Caco-2 (cell line): ENCODE measurements at regions not wholly inside any gene's neighbourhood (a gene's known extent, or its start where the extent isn't known, plus 50 kb on each side); places are given as distances from the start of the nearest gene placed in this dataset.
"Not testable (repeated sequence)": the region's sequence is repeated elsewhere in the genome, so short reads cannot be mapped to it uniquely, and the experiment has no call there.

Experiments used
- BruUV-seq: library from RNA; stranded (reverse); fragments of 400-500 nt; replicated peaks from 2 replicates; lab custom pipeline; 2021; lab: Mats Ljungman, UMichigan
- CTCF ChIA-PET: fragments of 300-600 bp; sonication (Branson Sonifier 250); formaldehyde crosslinking; loops from one replicate; lab custom pipeline; 2022; ENCODE audit warnings: antibody characterized with exemption; lab: Charles Lee
- POLR2A ChIA-PET: fragments of 300-600 bp; sonication (Branson Sonifier 250); formaldehyde crosslinking; loops from one replicate; lab custom pipeline; 2022; ENCODE audit warnings: antibody characterized with exemption; lab: Charles Lee
- DNase-seq, 2 experiments: peaks; one replicate each; pipeline versions ENCODE4 v3.0.0 to v3.0.0-alpha.2; 2020 to 2022
- H3K27me3 ChIP-seq: replicated peaks from 2 replicates; pipeline ENCODE4 v1.6.0; 2011; ENCODE audit warnings: low read length; ENCODE audit not compliant: control insufficient read depth, insufficient read depth
- H3K36me3 ChIP-seq: 2 replicates; pipeline ENCODE4 v1.5.1; 2011; ENCODE audit warnings: low read length; ENCODE audit not compliant: control insufficient read depth, insufficient read depth
- H3K4me1 ChIP-seq: fragments of 250-450 bp; sonication (Bioruptor Pico); 2 replicates; pipeline ENCODE4 v1.5.1; 2020; ENCODE audit warnings: mild to moderate bottlenecking
- H3K4me3 ChIP-seq: 2 replicates; pipeline ENCODE4 v1.5.1; 2011; ENCODE audit warnings: low read depth, mild to moderate bottlenecking, control low read depth, low read length
- H3K9me3 ChIP-seq: fragments of 250-450 bp; sonication (Bioruptor Pico); 2 replicates; pipeline ENCODE4 v1.5.1; 2020; ENCODE audit warnings: mild to moderate bottlenecking, moderate library complexity
- H3K27ac Mint-ChIP-seq: one replicate; pipeline ENCODE4 v1.8.0; 2022; ENCODE audit warnings: mixed read lengths; ENCODE audit not compliant: unreplicated experiment
- H3K27me3 Mint-ChIP-seq: one replicate; pipeline ENCODE4 v1.8.0; 2022; ENCODE audit warnings: mixed read lengths; ENCODE audit not compliant: insufficient read depth, unreplicated experiment
- H3K36me3 Mint-ChIP-seq: one replicate; pipeline ENCODE4 v1.8.0; 2022; ENCODE audit warnings: mild to moderate bottlenecking, mixed read lengths; ENCODE audit not compliant: insufficient read depth, unreplicated experiment
- H3K4me1 Mint-ChIP-seq: one replicate; pipeline ENCODE4 v1.8.0; 2022; ENCODE audit warnings: low read depth, mixed read lengths; ENCODE audit not compliant: unreplicated experiment
- H3K4me3 Mint-ChIP-seq: one replicate; pipeline ENCODE4 v1.8.0; 2022; ENCODE audit warnings: mild to moderate bottlenecking, moderate library complexity, mixed read lengths; ENCODE audit not compliant: unreplicated experiment
- H3K9me3 Mint-ChIP-seq: one replicate; pipeline ENCODE4 v1.8.0; 2022; ENCODE audit warnings: mixed read lengths; ENCODE audit not compliant: unreplicated experiment
- intact Hi-C: fragments of 100-400 bp; cut with micrococcal nuclease; formaldehyde crosslinking; loops from one replicate; pipeline ENCODE4 v1.10.0; 2022; ENCODE audit not compliant: unreplicated experiment

DNA sequence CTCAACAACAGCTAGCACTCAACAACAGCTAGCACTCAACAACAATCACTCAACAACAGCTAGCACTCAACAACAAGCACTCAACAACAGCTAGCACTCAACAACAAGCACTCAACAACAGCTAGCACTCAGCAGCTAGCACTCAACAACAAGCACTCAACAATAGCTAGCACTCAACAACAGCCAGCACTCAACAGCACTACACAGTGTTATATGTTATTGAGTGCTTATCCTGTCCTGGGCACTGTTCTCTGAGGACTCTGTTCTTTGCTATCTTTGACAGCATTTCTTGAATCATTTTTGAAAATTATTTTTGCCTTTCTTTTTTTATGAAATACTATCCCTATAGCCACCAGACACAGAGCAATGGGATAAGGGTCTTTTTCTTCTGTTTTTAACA is 176.4 kb downstream of the BCL2L11 start:
- H3K9me3 ChIP-seq, H3K4me3 ChIP-seq, intact Hi-C loops, POLR2A ChIA-PET, H3K4me3 Mint-ChIP-seq, H3K36me3 Mint-ChIP-seq, H3K4me1 ChIP-seq, H3K4me1 Mint-ChIP-seq, H3K9me3 Mint-ChIP-seq, BruUV-seq, CTCF ChIA-PET, H3K27ac Mint-ChIP-seq, DNase-seq, H3K27me3 ChIP-seq, H3K27me3 Mint-ChIP-seq, H3K36me3 ChIP-seq: not testable (repeated sequence)

DNA sequence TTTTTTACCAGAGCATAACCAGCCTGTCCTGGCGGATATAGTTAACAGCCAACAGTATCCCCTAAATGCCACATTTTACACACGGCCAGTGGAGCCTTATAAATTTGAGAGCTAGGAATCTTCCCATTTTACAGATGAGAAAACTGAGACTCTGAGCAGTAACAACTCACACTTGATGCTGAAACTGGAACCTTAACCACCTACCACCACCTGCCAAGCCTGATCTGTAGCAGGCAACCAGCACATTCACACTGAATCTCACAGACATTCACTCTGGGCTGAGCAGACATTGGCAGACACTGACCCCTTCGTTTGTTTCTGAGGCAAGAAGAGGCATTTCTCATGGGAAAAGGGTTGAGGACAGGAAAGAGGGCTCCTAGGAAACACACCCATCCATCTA is 178.2 kb downstream of the BCL2L11 start:
- CTCF ChIA-PET, H3K9me3 ChIP-seq, DNase-seq, H3K36me3 Mint-ChIP-seq, H3K36me3 ChIP-seq, BruUV-seq, H3K4me1 Mint-ChIP-seq, H3K4me3 ChIP-seq, H3K27ac Mint-ChIP-seq, intact Hi-C loops, H3K27me3 ChIP-seq, POLR2A ChIA-PET, H3K4me1 ChIP-seq, H3K9me3 Mint-ChIP-seq, H3K4me3 Mint-ChIP-seq, H3K27me3 Mint-ChIP-seq: not testable (repeated sequence)

DNA sequence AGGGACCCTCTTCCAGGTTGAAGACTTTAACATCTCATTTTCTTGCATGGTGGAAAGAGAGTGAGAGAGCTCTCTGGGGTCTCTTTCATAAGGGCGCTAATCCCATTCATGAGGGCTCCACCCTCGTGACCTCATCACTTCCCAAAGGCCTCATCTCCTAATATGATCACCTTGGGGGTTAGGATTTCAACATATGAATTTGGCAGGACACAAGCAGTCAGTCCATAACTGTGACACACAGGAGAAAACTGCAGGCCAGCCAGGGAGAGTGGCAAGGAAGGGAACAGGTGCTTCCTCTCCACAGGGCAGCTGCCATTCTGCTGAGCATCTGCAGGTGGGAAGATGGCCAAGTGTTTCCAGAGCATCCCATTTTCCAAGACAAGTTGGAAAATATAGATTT is 178.9 kb downstream of the BCL2L11 start:
- H3K9me3 ChIP-seq, H3K27me3 Mint-ChIP-seq, H3K4me3 ChIP-seq, H3K4me3 Mint-ChIP-seq, H3K4me1 Mint-ChIP-seq, H3K9me3 Mint-ChIP-seq, POLR2A ChIA-PET, H3K27ac Mint-ChIP-seq, BruUV-seq, H3K36me3 Mint-ChIP-seq, H3K36me3 ChIP-seq, intact Hi-C loops, H3K4me1 ChIP-seq, H3K27me3 ChIP-seq, DNase-seq, CTCF ChIA-PET: not testable (repeated sequence)

DNA sequence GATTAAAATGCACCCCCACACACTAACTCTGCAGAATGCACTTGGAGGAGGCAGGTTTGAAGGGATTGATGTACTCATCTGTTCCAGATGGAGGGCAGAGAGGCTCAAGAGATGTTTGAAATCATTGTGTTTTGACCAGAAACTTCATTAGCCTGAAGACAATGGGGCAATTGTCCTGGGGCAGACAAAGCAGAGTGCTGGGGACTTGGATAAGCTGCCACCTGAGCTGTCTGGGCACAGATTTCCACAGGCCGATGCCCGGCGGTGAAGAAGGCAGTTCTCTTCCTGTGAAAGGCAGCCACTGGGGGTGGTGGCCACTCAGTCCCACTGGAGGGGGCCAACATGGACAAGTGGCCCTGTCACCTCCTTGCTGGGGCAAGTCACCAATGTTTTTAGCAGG is 181.0 kb downstream of the BCL2L11 start:
- intact Hi-C loops, CTCF ChIA-PET, BruUV-seq, H3K27ac Mint-ChIP-seq, H3K36me3 Mint-ChIP-seq, H3K27me3 ChIP-seq, H3K4me1 Mint-ChIP-seq, H3K4me1 ChIP-seq, H3K4me3 ChIP-seq, H3K9me3 ChIP-seq, POLR2A ChIA-PET, H3K4me3 Mint-ChIP-seq, H3K27me3 Mint-ChIP-seq, DNase-seq, H3K9me3 Mint-ChIP-seq, H3K36me3 ChIP-seq: not testable (repeated sequence)

DNA sequence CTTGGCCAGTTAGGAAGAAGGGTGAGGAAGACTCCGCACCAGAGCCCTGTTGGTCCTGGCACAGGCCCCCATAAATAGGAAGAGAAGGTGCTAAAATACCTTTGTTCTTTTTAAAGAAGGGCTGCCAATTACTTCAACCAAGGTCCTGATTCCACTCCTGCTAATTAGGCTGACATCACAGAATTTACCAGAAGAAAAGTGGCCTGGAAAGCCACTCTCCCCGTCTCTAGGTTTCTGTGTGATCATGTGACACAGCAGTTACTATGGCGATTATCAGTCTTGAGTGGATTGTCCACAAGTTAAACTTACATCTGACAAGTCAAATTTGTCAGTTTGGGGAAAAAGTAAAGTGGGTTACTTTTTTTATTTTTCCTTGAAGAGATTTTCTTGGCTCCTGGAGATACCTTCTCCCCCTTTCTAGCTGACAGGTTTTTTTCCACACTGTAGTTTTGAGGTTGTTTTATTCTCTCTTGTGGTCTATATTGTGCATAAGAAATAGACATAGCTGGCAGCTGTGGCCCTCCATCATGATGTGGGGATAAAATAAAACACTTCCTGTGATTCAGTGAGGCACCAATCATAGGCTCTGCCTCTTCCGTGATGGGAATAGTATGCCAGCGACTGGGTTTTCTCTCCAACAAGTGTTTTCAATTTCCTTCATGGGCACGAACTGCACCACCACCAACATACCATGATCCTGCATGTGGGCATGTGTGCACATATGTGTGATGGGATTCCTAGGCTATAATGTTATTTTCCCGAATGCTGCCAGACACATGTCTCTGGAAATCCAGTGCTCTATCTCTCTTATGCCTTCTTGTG is 181.9 kb downstream of the BCL2L11 start:
- H3K4me3 Mint-ChIP-seq, BruUV-seq, H3K27ac Mint-ChIP-seq, H3K27me3 Mint-ChIP-seq, DNase-seq, CTCF ChIA-PET, H3K27me3 ChIP-seq, intact Hi-C loops, H3K9me3 ChIP-seq, H3K4me1 ChIP-seq, H3K36me3 ChIP-seq, POLR2A ChIA-PET, H3K9me3 Mint-ChIP-seq, H3K4me1 Mint-ChIP-seq, H3K4me3 ChIP-seq, H3K36me3 Mint-ChIP-seq: not testable (repeated sequence)

DNA sequence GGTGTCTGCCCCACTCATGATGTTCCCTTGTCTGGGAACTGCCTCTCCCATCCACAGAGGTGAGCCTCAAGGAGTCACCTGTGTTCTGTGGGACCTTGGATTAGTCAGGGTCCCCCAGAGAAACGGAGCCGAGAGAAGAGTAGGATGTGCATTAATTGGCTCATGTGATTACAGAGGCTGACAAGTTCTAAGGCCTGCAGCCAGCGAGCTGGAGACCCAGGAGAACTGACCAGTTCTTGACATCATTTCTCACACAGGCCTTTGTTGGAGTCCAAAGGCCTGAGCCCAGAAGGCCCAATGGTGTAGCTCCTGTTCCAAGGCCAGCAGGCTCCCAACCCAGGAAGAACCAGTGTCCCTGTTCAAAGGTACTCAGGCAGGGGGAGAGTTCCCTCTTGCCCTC is 186.6 kb downstream of the BCL2L11 start:
- intact Hi-C loops, DNase-seq, H3K9me3 Mint-ChIP-seq, BruUV-seq, H3K27ac Mint-ChIP-seq, H3K27me3 ChIP-seq, H3K4me3 Mint-ChIP-seq, H3K4me1 Mint-ChIP-seq, H3K4me1 ChIP-seq, H3K27me3 Mint-ChIP-seq, H3K4me3 ChIP-seq, POLR2A ChIA-PET, H3K9me3 ChIP-seq, H3K36me3 ChIP-seq, H3K36me3 Mint-ChIP-seq: not testable (repeated sequence)
- CTCF ChIA-PET: interaction anchor here (0.6 kb wide), 1 partner anchor 396 kb away, joined by 3 read pairs; no protein-coding TSS in a partner anchor
